Stimulated activated CD4-positive, alpha-beta T cell treated with anti-CD3 and anti-CD28 coated beads, Interleukin-4, amount 100 ng/mL, for 24 hours (primary cell): ENCODE measurements at regions not wholly inside any gene's neighbourhood (a gene's known extent, or its start where the extent isn't known, plus 50 kb on each side); places are given as distances from the start of the nearest gene placed in this dataset.
"Not testable (repeated sequence)": the region's sequence is repeated elsewhere in the genome, so short reads cannot be mapped to it uniquely, and the experiment has no call there.

ENCODE experiments used
- DNase-seq: peaks from one replicate; pipeline ENCODE4 v3.0.0-alpha.2; 2020

- no peak for DNase-seq
Observed at GRCh38 chr4:14898989-14899388, 103.3 kb upstream of the CPEB2 start.

DNA sequence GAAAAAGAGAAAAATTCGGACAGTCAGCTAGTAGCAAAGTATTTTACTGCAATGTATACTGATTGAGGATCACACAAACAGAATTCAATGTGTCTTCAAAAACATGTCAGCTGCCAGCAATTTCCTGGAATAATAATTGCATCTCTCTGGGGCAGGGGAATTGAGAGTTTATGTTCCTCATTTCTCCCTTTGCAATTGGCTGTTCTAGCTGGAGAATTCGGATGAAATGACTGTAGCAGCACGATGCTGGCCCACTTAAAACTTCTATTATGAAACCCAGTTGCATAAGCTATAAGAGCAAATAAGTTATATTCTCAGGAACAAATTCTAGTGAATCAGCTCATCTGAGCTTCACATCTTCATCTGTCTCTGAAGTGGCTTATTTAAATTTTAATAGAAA lies 99.9 kb upstream of the CPEB2 start:
- no peak for DNase-seq

DNA sequence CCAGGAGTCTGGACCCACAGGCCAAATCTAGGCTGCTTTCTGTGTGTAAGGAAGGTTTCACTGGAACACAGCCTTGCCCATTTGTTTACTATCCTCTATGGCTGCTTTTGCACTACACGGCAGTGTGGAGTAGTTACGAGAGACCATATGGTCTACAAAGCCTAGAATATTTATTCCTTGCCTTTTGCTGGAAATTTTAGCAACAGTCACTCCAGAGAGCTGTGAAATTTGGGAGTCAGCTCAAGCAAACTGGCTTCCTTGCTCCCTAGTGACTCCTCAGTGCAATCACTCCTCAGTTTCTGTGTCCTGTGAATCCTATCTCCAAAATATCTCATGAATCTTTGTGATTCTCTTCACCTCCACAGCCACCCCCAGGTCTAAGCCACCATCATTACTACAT lies 99.0 kb upstream of the CPEB2 start:
- no peak for DNase-seq

GRCh38 chr4:14906805-14907204 lies 95.5 kb upstream of the CPEB2 start:
- DNase-seq: no peak

DNA sequence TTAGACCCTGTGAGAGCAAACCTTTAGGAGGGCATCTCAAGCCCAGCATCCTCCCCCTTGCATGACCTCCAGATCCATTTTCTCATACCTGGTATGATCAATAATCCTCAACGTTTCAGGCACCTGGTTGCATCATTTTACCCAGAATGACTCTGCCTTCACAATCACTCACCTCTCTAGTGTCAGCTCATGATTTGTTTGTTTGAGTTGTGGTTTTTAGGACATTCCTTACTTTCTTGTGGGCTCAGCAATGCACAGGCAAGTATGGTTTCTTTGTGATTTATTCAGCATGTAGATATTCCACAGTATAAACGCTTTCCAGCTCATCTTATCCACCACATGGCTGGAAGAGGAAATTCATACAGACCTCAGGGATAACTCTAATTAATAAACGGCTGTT lies 93.6 kb upstream of the CPEB2 start:
- no peak for DNase-seq

GRCh38 chr4:14910411-14910810 lies 91.9 kb upstream of the CPEB2 start:
- no peak for DNase-seq

DNA sequence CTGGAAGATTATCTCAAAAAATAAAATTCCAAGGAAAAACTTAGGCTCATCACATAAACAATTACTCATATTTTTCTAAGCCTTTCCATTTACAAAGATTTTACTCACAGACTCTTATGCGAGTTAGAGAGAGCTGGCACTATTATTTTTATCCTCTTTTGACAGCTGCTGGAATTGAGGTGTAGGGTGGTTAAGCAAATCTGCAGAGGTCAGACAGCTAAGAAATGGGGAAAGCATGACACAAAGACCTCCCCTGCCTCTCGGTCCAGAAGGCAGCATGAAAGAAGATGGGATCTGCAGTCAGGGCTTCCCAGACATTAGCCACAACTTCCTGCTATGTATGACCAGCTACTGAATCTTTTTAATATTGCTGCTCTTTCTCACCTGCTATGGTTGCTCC lies 89.9 kb upstream of the CPEB2 start:
- DNase-seq: no peak

- DNase-seq: no peak
Observed at GRCh38 chr4:14915018-14915417, 87.3 kb upstream of the CPEB2 start.

GRCh38 chr4:14916554-14917297 lies 85.6 kb upstream of the CPEB2 start:
- no peak for DNase-seq

- DNase-seq: no peak
Observed at GRCh38 chr4:14917298-14917633, 85.0 kb upstream of the CPEB2 start.

DNA sequence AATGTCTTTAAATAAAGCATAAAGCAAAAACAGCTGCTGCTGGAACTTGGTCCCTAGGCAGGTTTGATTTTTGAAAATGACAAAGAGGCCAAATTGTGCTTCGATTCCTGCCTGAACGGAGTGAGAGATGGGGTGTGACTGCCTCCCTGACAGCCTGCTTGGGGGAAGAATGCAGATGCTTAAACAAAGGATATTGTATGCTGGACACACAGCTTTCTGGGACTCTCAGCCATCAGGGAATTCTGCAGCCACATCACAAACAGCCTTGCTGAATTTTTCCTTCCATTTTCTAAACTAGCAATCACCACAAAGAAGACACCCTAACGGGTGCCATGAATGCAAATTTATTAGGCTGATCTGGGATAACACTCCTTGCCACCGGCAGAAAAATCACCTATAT lies 83.9 kb upstream of the CPEB2 start:
- no peak for DNase-seq

- no peak for DNase-seq
Observed at GRCh38 chr4:14919785-14920184, 82.5 kb upstream of the CPEB2 start.

DNA sequence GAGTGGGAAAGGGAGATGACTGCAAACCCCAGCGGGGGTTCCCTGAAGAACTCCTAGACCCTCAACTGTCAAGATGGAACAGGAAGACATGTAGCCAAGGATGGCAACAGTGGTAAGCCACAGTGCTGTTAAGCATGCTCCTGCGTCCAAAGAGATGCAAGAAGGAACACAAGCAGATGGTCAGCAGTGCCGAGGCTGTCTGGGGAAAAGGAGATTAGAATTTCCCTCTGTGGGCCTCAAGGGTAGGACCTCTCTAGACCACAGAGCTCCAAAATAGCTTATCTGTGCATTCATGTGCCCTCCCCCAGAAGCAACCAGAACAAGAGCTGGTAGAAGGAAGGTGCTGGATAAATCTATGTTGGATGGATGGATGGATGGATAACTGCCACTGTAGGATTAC lies 82.0 kb upstream of the CPEB2 start:
- DNase-seq: no peak

DNA sequence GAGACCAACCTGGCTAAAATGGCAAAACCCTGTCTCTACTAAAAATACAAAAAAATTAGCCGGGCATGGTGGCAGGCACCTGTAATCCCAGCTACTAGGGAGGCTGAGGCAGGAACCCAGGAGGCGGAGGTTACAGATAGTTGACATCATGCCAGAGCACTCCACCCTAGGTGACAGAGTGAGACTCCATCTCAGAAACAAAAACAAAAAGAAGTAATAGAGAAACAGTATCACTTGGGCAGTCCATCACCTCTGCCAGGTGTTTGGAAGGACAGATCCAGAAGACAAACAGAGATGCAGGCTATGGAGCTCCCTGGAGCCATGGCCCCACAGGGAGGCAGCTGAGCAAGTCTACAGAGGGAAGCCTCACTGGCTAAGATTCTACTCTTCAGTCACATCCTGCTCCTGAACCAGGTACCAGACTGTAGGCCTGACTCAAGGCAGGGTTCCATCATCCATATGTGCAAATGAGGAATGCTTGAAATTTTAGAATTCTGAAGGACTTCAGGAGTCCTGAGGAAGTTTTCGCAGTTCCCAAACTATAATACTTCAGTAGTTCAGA lies 81.4 kb upstream of the CPEB2 start:
- DNase-seq: no peak

DNA sequence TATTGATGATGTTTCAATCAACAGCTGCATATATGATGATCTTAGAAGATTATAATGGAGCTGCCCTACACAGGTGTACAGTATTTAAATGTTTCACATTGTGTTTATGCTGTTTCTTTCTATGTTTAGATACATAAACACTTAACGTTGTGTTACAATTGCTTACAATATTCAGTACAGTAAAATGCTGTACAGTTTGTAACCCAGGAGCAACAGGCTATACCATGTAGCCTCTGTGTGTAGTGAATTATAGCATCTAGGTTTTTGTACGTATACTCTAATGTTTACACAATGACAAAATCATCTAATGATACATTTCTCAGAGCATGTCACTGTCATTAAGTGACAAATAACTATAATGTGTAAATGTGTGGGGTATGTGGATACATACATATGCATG lies 80.5 kb upstream of the CPEB2 start:
- not testable (repeated sequence) for DNase-seq

DNA sequence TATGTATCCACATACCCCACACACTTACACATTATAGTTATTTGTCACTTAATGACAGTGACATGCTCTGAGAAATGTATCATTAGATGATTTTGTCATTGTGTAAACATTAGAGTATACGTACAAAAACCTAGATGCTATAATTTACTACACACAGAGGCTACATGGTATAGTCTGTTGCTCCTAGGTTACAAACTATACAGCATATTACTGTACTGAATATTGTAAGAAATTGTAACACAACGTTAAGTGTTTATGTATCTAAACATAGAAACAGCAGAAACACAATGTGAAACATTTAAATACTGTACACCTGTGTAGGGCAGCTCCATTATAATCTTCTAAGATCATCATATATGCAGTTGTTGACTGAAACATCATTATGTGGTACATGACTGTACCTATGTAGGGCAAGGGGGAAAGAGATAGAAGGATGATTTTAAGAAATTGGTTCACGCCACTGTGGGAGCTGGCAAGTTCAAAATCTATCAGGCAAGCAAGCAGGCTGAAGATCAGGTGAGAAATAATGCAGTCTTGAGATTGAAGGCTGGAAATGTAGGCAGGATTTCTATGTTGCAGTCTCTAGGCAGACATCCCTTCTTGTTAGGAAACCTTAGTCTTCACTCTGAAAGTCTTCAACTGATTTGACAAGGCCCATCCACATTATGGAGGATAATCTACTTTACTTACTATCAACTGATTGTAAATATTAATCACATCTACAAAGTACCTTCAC lies 78.0 kb upstream of the CPEB2 start:
- no peak for DNase-seq

DNA sequence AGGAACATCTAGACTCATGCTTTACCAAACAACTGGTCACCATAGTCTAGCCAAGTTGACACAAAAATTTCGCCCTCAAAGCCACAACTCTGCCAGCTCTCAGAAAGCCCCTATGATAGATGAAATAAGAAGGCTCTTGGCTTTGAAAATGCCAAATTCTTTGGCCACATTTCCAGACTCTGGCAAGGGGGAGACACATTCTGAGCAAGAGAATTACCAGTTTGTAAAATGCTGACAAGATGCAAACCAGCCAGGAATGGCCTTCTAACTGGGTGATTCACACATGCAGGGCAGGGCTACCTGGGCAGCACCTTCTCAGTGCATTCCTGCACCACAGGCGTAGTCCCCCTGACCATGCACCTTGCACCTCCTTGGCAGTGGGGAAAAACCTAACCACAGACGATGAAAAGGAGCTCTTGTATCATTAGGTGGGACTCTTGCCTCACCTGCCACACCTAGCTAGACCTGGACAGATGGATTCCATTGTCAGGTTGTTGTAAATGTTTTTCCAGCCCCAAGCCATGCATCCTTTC lies 77.4 kb upstream of the CPEB2 start:
- DNase-seq: no peak

DNA sequence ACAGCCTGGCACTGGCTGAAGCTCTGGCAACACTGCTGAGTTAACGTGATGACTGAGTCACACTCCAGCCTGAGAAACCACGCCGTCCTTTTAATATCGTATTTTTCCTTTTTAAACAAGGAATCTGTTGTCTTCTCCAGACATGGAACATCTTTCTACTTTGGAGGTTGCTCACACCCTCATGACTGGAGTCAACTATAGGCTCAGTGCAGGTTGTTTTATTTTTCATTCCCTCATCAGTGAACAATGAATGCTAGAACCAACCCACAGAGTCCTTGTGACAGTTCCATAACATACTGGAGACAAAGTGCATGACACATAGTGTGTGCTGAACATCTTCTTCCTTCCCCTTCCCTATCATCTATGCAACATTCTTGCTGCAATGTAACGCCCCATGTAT lies 76.8 kb upstream of the CPEB2 start:
- no peak for DNase-seq

DNA sequence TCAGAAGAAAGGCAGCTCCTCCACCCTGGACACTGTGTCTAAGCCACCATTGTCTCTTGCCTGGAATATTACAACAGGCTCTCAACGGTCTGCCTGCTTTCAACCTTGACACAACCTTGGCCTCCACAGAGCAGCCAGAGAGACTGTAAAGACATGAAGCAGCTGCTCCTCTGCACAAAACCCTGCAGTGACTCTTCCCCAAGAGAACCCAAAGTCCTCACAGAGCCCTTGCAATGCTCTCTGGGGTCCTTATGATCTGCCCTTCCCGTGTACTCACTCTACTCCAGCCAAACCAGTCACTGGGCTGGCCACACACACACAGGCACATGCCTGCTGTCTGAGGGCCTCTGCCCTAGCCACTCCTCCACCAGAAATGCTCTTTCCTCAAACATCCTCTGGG lies 75.9 kb upstream of the CPEB2 start:
- no peak for DNase-seq

DNA sequence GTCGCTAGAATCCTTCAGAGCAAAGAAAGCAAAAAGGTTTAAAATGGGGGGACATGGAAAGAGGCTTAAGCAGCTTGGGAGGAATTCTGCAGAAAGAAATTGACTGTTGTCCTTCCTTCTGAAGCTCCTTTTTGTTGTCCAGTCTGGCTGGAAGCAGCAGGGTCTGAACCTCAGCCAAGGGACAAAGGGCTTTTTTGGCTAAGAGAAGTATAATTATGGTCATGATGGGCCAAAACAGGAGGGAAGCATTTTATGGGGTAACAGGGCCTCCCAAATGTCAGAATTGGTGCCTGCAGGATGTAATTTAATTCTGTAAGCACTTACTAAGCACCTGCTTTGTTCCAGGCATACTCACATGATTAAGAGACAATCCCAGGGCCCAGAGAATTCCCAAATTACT lies 74.2 kb upstream of the CPEB2 start:
- no peak for DNase-seq

DNA sequence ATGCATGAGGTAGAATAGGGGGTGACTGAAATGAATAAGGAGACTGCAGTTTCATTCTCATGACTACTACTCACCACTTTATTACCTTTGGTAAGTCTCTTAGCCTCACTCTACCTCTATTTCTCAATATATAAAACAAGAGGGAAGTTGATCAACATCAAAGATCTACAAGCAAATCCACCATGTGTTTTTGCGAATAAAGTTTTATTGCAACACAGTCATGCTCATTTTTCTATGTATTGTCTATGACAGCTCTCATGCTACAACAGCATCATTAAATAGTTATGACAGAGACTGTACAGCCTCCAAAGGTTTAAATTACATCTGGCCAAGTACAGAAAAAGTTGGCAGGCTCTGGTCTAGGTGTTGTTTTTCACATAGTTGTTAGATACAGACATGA lies 72.6 kb upstream of the CPEB2 start:
- DNase-seq: no peak

- DNase-seq: no peak
Observed at GRCh38 chr4:14934704-14935390, 67.4 kb upstream of the CPEB2 start.

DNA sequence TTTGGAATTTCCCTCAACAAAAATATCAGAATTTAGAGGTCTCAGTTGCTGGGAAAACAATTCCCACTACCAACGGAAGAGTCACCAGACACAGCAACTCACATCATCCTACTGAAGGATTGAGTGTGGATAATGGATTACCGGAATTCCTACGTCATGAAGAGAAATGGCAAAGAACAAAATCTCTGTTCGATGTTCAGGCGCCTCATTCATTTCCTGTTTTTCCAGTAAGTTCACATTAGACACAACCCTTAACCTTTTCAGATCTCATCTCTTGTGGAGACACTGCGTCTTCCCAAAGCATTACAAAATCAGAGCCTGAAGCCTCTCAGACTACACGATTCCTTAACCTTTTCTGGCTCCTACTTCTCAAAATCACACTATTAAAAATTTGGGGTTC lies 58.5 kb upstream of the CPEB2 start:
- DNase-seq: no peak

- no peak for DNase-seq
Observed at GRCh38 chr4:14952352-14952751, 49.9 kb upstream of the CPEB2 start.
